CD4-positive, alpha-beta T cell treated with Interferon alpha-2 for 1 hour (primary cell): ENCODE measurements at regions not wholly inside any gene's neighbourhood (a gene's known extent, or its start where the extent isn't known, plus 50 kb on each side); places are given as distances from the start of the nearest gene placed in this dataset.

Source experiments
- DNase-seq, 2 donors: peaks; one replicate each; pipeline ENCODE4 v3.0.0-alpha.2; 2020 to 2022

- DNase-seq, result no peak
Observed at GRCh38 chr2:65548576-65549256, 116.3 kb upstream of the SPRED2 start.

DNA sequence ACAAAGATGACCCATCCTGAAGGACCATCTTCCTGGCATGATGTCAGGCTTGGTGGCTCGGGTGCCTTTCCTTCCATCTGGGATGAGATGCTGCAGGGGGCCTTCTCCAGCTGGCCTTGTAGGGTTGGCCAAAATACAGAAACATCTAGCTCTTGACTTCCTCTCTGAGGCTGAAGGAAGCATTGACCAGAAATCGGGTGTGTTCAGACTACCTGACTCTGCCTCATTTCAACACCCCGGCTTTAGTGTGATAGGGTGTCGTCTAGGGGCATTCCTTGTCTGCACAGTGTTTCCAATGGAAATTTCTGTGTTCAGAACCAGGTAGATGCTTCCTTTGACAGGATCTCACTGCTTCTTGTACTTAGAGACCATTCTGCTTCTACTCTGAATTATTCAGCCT lies 115.7 kb upstream of the SPRED2 start:
- no peak for DNase-seq

DNA sequence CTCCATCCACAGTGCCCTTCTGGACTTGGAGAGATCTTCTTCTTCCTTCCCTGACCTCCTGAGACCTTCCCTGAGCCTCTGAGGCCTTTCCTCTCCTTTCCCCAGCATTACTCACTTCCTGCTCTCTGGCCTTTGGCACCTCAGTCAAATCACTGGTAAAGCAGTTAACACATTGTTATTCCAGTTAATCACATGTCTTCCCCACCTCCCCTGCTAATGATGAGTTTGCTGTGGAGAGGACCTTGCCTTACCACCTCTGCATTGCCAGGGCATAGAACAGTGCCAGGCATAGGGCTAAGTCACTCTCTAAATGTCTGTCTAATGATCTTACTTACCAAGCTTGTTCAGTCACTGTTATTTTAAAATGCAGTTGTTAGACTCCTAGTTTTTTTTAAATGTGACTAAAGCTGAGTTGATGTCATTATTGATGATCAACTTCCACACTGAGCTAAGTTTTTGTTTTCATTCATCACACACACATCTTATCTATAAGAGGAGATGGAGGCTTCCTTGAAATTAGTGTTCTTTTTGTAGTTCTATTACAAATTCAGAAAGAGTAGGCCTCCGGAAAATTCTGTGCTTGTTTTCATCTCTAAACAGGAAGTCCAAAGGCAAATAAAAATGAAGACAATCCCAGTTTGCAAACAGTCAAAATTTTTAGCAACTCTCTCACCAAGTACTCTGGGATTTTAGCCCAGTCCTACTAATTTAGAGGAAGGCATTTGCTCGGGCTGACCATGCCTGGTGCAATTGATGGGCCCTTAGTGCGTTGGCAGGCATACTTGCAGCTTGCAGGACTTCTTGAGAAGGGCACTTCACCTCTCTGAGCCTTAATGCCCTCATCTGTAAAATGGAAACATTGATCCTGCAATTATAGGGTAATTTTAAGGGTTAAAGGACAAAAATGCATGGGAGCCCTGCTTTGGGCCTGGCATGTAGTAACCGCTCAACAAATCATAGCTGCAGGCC lies 113.7 kb upstream of the SPRED2 start:
- no peak for DNase-seq

- DNase-seq, result no peak
Observed at GRCh38 chr2:65541773-65542172, 109.4 kb upstream of the SPRED2 start.

DNA sequence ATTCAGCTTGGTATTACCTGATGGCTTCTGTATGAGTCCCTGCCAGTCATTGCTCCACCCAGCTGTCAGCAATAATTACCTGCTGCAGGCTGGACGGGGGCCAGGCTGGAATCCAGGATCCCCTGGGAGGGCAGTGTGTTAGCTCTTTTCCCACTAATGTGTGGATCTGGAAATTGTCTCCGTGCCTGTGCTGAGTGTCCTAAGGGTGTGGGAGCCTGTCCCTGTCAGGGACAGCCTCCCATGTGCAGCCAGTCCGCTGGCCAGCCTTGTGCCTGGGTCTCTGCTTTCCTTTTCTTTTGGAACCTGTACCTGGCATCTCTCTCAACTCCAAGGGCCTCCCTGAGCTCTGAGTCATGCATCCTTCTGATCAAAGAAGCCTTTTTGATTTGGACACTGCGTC lies 107.2 kb upstream of the SPRED2 start:
- no peak for DNase-seq

- DNase-seq, result no peak
Observed at GRCh38 chr2:65537651-65538385, 105.4 kb upstream of the SPRED2 start.

GRCh38 chr2:65536596-65536995 lies 104.2 kb upstream of the SPRED2 start:
- no peak for DNase-seq

- DNase-seq, result no peak
Observed at GRCh38 chr2:65532937-65533336, 100.5 kb upstream of the SPRED2 start.

- DNase-seq, result no peak
Observed at GRCh38 chr2:65532326-65532725, 99.9 kb upstream of the SPRED2 start.

GRCh38 chr2:65530547-65531320 lies 98.3 kb upstream of the SPRED2 start:
- DNase-seq, result no peak

GRCh38 chr2:65529419-65529818 lies 97.0 kb upstream of the SPRED2 start:
- DNase-seq, result no peak

- no peak for DNase-seq
Observed at GRCh38 chr2:65528241-65528574, 95.8 kb upstream of the SPRED2 start.

- no peak for DNase-seq
Observed at GRCh38 chr2:65527451-65528240, 95.2 kb upstream of the SPRED2 start.

DNA sequence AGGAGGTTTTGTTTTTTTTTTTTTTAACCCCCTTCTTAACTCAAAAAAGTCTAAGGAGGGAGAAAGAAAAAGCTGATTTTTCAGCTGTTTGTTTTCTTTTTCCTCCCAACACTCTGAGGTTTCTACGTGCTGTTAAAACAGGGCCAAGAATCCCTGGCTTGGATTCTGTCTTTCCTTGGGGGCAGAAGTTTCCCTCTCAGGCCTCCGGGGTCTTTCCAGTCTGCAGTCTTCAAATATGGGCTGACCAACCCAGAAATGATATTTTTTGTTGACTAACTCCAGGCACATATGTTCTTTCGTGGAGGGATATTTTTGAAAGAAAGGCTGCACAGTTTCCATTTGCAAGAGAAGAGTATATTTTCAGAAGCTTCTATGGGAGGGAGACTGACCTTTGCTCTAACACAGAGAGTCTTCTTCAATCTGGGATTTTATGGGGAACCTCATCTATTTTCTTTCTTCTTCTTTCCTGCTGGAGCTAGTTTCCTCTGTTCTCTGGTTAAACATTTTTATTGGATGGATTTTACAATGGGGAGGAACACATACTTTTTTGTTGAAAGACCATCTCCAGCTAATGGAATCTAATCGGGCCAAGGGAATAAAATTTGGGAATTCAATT lies 93.3 kb upstream of the SPRED2 start:
- no peak for DNase-seq

DNA sequence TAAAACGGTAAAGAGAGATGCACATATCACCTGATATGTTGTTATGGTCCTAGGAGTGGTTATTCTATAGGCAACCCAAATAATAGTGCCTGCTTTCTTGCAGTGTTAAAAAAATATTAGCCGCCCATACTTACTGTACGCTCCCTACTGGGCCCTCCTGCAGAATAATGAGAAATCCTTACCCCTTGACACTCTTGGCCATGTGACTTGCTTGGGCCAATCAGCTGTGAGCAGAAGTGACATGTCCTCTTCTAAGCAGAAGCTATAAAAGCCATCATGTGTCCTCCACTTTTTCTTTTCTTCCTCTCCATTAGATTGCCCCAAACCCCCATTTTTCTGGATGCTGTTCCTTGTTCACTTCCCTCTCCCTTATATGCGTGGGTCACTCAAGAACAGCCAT lies 90.5 kb upstream of the SPRED2 start:
- DNase-seq, result no peak

GRCh38 chr2:65518751-65519150 lies 86.4 kb upstream of the SPRED2 start:
- DNase-seq, result no peak

GRCh38 chr2:65514555-65515195 lies 82.3 kb upstream of the SPRED2 start:
- no peak for DNase-seq

DNA sequence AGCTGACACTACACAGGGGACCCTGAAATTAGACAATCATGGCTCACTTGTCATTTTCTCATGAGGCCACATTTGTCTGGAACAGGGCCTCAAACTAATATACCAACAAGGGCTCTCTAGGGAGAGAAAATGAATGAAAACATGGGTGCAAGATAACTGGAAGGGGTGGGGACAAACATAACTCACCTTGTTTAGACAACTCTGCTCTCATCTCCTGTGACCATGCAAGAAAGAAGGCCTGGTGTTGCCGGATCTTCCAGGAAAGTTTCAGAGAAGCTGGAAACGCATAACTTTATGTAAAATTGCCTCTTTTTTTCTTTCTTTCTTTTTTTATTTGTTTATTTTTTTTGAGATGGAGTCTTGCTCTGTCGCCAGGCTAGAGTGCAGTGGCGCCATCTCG lies 80.4 kb upstream of the SPRED2 start:
- DNase-seq, result no peak

GRCh38 chr2:65511306-65511705 lies 78.9 kb upstream of the SPRED2 start:
- no peak for DNase-seq

- DNase-seq, result no peak
Observed at GRCh38 chr2:65508225-65508624, 75.8 kb upstream of the SPRED2 start.
